GOT3 (cell line): ENCODE measurements at regions not wholly inside any gene's neighbourhood (a gene's known extent, or its start where the extent isn't known, plus 50 kb on each side); places are given as distances from the start of the nearest gene placed in this dataset.
"Not testable (repeated sequence)": the region's sequence is repeated elsewhere in the genome, so short reads cannot be mapped to it uniquely, and the experiment has no call there.

ENCODE experiments used
- DNase-seq: peaks from one replicate; lab custom pipeline; 2025; ENCODE audit warnings: mixed read lengths; lab: John Stamatoyannopoulos, UW

DNA sequence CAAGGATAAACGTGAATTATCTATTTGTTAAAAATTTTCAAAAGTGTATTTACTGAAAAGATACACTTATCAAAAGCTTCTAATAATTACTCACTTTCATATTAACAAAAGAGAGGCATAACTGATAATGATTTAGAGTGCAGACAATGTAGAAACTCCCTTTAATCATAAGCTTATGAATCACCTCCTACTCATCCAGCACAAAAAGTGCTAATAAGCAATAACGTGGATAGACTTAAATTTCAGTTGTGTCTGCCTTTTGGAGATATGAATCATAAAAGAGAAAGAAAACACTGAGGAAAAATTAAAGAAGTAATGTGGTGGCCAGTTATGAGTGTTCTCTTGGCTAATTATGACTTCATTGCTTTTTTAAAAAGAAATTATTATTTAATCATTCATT lies 827.6 kb upstream of the B3GALT2 start:
- no peak for DNase-seq

- DNase-seq, result no peak
Measured at GRCh38 chr1:194013561-194013960, 827.1 kb upstream of the B3GALT2 start.

- DNase-seq, result no peak
Measured at GRCh38 chr1:194004146-194004545, 817.7 kb upstream of the B3GALT2 start.

DNA sequence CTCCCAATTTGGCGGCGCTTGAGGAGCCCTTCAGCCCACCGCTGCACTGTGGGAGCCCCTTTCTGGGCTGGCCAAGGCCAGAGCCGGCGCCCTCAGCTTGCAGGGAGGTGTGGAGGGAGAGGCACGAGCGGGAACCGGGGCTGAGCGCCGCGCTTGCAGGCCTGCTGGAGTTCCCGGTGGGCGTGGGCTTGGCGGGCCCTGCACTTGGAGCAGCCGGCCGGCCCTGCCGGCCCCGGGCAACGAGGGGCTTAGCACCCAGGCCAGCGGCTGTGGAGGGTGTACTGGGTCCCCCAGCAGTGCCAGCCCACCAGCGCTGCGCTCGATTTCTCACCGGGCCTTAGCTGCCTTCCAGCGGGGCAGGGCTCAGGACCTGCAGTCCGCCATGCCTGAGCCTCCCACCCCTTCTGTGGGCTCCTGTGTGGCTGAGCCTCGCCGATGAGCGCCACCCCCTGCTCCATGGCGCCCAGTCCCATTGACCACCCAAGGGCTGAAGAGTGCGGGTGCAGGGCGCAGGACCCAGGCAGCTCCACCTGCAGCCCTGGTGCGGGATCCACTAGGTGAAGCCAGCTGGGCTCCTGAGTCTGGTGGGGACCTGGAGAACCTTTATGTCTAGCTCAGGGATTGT lies 815.4 kb upstream of the B3GALT2 start:
- not testable (repeated sequence) for DNase-seq

DNA sequence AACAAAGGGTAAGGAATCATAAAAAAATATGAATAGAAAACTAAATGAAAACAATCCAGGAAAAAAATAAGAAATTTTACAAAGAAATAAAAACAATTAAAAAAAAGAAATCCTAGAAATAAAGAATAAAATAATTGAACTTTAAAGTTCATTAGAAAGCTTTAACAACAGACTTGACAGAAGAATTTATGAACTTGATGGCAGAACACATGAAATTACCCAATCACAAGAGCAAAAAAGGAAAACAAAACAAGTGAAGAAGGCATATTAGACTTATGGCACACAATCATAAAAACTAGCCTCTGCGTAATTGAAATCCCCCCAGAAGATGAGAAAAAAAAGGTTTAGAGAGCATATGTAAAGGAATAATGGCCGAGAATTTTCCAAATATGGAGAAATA lies 802.5 kb upstream of the B3GALT2 start:
- no peak for DNase-seq

- no peak for DNase-seq
Measured at GRCh38 chr1:193979219-193979618, 792.8 kb upstream of the B3GALT2 start.

DNA sequence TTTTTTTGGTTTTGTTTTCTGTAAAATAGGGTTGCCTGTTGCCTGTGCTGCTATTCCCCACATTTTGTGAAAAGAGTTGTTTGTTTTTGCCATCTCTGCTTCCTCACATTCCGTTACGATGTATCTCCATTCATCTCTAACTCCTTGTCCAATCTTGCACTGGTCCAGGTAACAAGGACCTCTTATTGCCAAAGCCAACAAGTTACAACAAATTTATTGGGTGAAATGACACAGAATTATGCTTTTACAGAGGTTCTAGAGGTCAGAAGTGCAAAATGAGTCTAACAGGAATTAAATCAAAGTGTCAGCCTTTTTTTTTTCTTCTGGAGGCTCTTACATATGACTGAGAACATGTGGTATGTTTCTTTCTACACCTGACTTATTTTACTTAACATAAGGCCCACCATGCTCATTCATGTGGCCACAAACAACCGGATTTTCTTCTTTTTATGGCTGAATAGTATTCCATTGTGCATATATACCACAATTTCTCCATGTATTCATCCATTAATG lies 787.9 kb upstream of the B3GALT2 start:
- no peak for DNase-seq

DNA sequence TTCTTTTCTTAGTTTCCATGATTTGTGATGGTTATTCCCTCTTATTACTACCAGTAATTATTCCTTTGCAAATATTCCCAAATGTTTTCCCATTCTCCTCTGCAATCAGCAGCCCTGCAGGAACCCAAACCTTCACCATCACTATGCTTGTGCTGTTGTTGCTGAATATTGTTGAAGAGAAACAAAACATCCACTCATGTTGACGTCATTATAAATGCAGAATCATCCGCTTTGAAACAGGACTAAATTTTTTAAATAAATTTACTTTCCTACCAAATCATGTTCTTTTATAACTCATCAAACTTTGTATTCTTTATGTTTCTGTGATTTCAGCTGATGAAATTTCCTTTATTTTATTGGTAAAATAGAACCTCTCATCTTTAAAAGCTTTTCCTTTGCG lies 787.0 kb upstream of the B3GALT2 start:
- DNase-seq, result no peak

DNA sequence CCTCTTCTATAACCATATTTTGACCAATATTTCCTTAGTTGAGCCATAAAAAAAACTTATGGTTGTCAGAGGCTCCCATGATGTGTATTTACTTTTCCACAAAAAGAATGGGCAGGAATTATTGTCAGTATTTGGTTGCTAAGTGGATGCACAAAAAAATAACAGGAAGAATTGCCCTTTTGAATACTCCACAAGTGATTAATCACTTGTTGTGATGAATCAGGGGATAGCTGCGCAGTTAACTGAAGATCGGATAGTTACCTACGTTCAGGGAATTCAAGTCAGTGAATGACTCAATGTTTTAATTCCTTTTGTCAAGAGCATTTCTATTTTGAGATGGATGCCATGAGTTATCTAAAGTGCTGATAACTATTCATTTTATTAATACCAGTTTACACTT lies 785.2 kb upstream of the B3GALT2 start:
- DNase-seq, result no peak

DNA sequence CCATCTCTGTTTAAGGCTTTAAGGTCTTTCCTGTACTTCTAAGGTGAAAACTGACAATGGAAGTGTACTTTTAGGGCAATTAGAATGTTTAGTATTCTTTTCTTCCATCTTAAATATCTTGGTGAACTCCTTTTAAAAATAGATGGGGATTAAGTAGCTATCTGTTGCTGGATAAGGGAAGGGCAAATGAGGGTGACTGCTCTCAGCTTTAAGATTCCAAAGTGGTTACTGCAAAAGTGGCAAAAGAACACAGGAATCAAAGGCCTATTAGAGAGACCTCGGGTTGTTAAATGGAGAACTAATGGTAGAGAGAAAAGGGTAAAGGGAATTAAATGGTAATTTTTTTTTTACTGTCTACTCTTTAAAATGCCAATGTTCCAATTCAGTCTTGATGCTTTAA lies 774.1 kb upstream of the B3GALT2 start:
- no peak for DNase-seq

DNA sequence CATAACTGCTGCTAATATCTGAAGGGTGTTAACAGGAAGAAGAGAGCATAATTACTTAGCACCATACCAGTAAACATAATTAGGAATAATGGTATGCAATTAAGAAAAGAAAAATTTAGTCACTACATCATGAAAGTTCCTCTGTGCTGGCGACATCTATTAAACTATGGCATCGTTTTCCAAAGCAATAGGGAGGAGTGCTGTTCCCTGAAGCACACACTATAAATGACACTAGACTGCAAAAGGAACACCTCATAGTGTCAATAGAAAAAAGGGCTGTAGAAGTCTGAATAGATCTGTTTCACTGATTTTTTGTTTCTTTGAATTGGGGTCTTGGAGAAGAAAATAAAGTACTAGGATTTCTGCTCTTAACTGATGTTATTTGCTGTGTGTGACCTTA lies 773.6 kb upstream of the B3GALT2 start:
- DNase-seq, result no peak

DNA sequence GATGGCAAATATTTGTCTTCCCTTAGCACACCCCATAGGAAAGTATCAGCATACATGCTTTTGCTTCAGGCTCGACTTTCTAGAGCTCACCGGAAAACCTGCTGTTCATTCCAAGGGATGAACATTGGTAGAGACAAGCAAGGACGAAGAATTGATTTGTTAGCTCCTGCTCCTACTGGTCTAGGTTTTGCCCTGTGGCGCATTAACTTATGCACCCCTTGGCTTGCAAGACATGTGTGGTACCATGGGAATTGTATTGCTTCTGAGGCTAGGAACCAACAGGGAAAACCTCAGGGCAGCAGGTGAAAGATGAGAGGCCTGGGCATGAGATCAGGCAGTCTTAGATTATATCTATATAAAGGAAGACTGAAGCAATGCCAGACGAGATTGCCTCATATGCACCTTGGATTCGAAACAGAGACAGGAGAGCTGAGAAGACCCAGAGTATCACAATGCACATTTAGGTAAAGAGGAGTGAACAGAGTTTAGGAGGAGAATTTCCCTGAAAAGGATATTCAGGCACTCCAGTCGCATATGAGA lies 771.2 kb upstream of the B3GALT2 start:
- no peak for DNase-seq

- no peak for DNase-seq
Measured at GRCh38 chr1:193952778-193953374, 766.5 kb upstream of the B3GALT2 start.

GRCh38 chr1:193951984-193952383 lies 765.6 kb upstream of the B3GALT2 start:
- no peak for DNase-seq

- DNase-seq, result no peak
Measured at GRCh38 chr1:193944454-193944853, 758.0 kb upstream of the B3GALT2 start.

DNA sequence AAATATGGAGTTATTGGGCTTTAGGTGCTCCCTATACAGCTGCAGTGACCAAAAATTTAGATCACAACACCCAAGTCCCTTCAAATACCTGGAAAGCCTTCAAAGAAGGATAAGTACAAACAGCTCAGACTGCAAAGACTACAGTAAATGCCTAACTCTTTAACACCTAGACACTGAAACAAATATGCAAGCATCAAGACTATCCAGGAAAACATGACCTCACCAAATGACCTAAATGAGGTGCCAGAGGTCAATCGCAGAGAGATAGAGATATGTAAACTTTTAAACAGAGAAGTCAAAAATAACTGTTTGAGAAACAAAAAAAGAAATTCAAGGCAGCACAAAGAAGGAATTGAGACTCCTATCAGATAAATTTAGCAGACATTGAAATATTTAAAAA lies 753.8 kb upstream of the B3GALT2 start:
- DNase-seq, result no peak

DNA sequence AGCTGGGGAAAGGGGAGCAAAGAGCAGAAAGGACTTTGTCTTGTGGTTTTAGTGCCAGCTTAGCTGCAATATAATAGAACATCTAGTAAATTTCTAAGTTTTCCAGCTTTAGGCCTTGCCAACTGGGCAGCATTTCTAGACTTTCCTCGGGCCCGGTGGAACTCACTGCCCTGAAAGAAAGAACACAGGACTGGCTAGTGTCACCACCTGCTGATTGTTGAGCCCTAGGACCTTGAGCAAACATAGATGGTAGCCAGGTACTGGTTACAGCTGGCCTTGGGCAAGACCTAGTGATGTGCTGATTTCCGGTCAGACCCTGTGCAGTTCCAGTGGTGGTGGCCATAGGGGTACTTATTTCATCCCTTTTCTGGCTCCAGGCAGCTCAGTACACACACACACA lies 753.2 kb upstream of the B3GALT2 start:
- no peak for DNase-seq

DNA sequence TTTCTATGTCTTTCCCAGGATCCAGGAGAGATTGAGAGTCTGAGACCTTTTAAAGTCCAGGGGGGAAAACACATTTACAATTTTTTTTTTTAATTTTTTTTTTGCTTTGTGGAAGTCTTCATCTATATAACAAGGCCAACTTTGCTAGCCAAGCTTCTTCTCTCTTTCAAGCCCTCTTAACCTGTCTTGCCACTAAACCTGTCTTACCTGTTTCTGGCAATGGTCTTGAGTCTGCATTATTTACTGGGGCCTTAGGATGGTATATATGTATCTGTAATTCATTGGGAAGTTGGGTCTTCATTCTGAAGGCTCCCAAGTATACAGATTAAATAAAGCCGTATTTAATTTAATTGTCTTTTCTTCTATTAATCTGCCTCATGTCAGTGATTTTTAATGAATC lies 750.9 kb upstream of the B3GALT2 start:
- DNase-seq, result no peak

GRCh38 chr1:193932979-193933378 lies 746.6 kb upstream of the B3GALT2 start:
- no peak for DNase-seq

DNA sequence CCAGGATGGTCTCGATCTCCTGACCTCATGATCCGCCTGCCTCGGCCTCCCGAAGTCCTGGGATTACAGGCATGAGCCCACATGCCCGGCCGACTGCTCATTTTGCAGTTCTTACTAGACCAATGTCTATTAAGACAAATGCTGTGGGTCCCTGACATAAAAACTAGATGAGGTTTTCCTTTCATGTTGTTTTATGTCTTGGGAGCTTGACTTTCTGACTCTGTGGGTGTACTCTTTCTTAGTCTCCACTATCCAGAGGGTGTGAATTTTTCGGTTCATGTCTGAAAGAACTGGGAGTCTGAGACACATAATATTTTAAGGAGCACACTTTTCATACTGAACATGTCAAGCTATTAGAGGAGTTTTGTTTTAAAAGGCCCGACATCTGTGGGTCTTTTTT lies 744.9 kb upstream of the B3GALT2 start:
- DNase-seq, result no peak

- no peak for DNase-seq
Measured at GRCh38 chr1:193929374-193930033, 743.1 kb upstream of the B3GALT2 start.

DNA sequence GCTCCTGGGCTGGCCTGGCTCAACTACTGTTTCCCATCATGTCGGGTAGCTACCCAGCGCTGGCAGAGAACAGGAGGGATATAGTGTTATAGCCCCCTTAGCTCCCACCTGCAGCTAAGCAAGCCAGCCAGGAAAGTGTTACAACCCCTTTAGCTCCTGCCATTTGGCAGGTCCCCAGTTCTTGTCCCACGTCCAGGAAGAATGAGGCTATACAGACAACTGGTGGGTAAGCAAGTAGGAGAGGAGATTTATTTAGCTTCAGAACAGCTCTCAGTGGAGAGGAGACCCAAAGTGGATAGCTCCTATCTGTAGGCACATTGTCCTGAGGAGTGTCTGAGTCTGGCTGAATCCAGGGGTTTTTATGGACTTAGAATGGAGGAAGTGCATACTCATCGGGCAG lies 741.1 kb upstream of the B3GALT2 start:
- DNase-seq, result no peak

DNA sequence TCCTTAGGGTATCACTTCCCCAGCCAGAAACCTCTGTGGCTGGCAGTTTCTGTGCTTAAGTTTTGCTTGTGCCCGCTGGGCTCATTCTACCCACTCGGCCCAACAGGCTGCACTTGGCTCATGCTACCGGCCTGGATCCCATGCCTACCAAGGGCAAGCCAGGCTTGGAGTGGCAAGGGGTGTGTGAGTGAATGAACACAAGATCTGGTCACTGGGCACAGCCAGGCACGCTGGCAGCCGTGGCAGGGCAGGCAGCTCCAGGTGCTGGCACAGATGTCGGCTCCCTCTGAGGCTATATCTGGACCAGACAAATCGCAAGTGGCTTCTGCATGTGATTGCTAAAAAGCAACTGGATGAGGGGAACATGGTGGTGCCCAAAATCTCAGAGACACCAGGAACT lies 740.5 kb upstream of the B3GALT2 start:
- no peak for DNase-seq
